Psoas muscle (tissue), 7 donors: ENCODE measurements at regions not wholly inside any gene's neighbourhood (a gene's known extent, or its start where the extent isn't known, plus 50 kb on each side); places are given as distances from the start of the nearest gene placed in this dataset.

Source experiments
- ATAC-seq, 4 donors: fragments of 200-7000 bp; cut with Tn5 transposase; one replicate each; pipeline ENCODE4 v1.9.1; 2020; ENCODE audit warnings: moderate library complexity in 3 of 4, mild to moderate bottlenecking in 2 of 4
- DNase-seq, 2 donors: peaks; one replicate each; pipeline ENCODE4 v3.0.0-alpha.2; 2020
- H3K27ac ChIP-seq: fragments of 200-600 bp; one replicate; pipeline ENCODE4 v1.8.0; 2022
- H3K27me3 ChIP-seq, 3 donors: fragments of 200-600 bp in 1 of 3; one replicate each; pipeline versions ENCODE4 v1.6.1 to v1.8.0; 2013 to 2022; ENCODE audit warnings: low read length in 2 of 3, mild to moderate bottlenecking in 2 of 3, moderate library complexity in 1 of 3; ENCODE audit not compliant: insufficient read depth in 3 of 3
- H3K36me3 ChIP-seq, 2 donors: fragments of 200-600 bp in 1 of 2; one replicate each; pipeline versions ENCODE4 v1.6.1 to v1.8.0; 2013 to 2022; ENCODE audit warnings: low read depth in 1 of 2, mild to moderate bottlenecking in 1 of 2, moderate library complexity in 1 of 2; ENCODE audit not compliant: insufficient read depth in 1 of 2
- H3K4me1 ChIP-seq: fragments of 200-600 bp; one replicate; pipeline ENCODE4 v1.8.0; 2022
- H3K4me3 ChIP-seq: fragments of 200-600 bp; one replicate; pipeline ENCODE4 v1.8.0; 2022; ENCODE audit warnings: mild to moderate bottlenecking
- H3K9me3 ChIP-seq: fragments of 200-600 bp; one replicate; pipeline ENCODE4 v1.8.0; 2022
- CTCF ChIP-seq: fragments of 200-600 bp; IDR thresholded peaks from one replicate; pipeline ENCODE4 v1.8.0; 2022; ENCODE audit warnings: antibody characterized with exemption
- WGBS, 3 donors: extraction: QIAGEN DNeasy Blood & Tissue Kit; methylation state at CpG; one replicate each; pipeline versions ENCODE4 v1.1.6 to v1.1.7; 2013; 5-methylcytosine and 5-hydroxymethylcytosine counted together
- intact Hi-C, 2 donors: fragments of 100-400 bp; cut with DNase I; formaldehyde crosslinking; loops; one replicate each; pipeline versions ENCODE4 v1.11.0 to v1.14.2; 2022
- donor health status: healthy with polysubstance abuse.
- donor health status: DM: no; HTN: no; CAD: no; lungs with moderate emphysema.
- donor health status: Bipolar disorder and iron deficiency.
- donor health status: healthy.
- donor health status: DM: yes; HTN: yes; CAD: no.
- donor health status: DM: no; HTN: no; CAD: no.
- donor health status: DM: yes; HTN: yes; CAD: no.

- Histone ChIP-seq H3K36me3 (no peaks in the 10 kb centered on the region), H3K27ac (no peak overlapping the region), H3K4me1 (no peaks in the 10 kb centered on the region), H3K9me3 (no peaks in the 10 kb centered on the region), H3K27me3 (peaks cover 0 to 2% (median 0%) of the 10 kb centered on the region in 3 donors), H3K4me3 (no peak overlapping the region)
- intact Hi-C loops: no loop called here
- 53 to 69% (median 67%) methylated on average over 8 of the region's 8 CpGs for WGBS, 3 donors
- DNase-seq: no peak
- ATAC-seq: no peak
- no peak for TF ChIP-seq CTCF
Observed at GRCh38 chr1:232183266-232183800, 446.6 kb downstream of the SIPA1L2 start.

DNA sequence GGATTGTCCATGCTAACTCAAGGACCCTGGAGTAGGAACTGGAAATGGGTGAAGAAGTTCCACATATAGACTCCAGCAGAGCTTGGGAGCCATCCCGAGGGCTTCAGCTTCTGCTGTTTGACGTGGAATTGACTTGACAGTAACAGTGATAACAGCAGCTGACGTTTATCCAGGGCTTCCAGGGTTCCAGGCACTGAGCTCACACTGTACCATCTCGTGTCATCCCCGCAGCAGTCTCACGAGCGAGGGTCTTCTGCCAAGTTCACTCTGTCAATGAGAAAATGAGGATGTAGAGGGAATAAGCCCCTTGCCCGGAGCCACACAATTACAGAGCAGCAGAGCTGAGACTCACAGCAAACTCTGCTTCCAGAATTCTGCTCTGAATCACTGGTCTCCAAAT lies 447.7 kb downstream of the SIPA1L2 start:
- H3K27me3 ChIP-seq: peaks cover 0 to 2% (median 0%) of the 10 kb centered on the region in 3 donors
- ATAC-seq (no peak), DNase-seq (no peak)
- no peaks in the 10 kb centered on the region for H3K4me1 ChIP-seq
- TF ChIP-seq CTCF: no peak
- intact Hi-C loops: no loop called here
- H3K36me3 ChIP-seq: no peaks in the 10 kb centered on the region
- H3K4me3 ChIP-seq: no peak overlapping the region
- WGBS, 3 donors: 81 to 85% (median 84%) methylated on average over 8 of the region's 8 CpGs
- no peak overlapping the region for H3K27ac ChIP-seq
- H3K9me3 ChIP-seq: no peaks in the 10 kb centered on the region

GRCh38 chr1:232180779-232181136 lies 449.2 kb downstream of the SIPA1L2 start:
- intact Hi-C loops: no loop called here
- ATAC-seq: no peak
- no peak for TF ChIP-seq CTCF
- H3K4me3 ChIP-seq: no peak overlapping the region
- no peaks in the 10 kb centered on the region for H3K4me1 ChIP-seq
- H3K9me3 ChIP-seq: no peaks in the 10 kb centered on the region
- H3K27me3 ChIP-seq: peaks cover 0 to 2% (median 0%) of the 10 kb centered on the region in 3 donors
- no peaks in the 10 kb centered on the region for H3K36me3 ChIP-seq
- no peak overlapping the region for H3K27ac ChIP-seq
- no peak for DNase-seq
- WGBS, 3 donors: 89 to 94% (median 94%) methylated on average over 3 of the region's 3 CpGs

- Histone ChIP-seq H3K27ac (no peak overlapping the region), H3K27me3 (peaks cover 0 to 2% (median 0%) of the 10 kb centered on the region in 3 donors), H3K36me3 (no peaks in the 10 kb centered on the region), H3K9me3 (no peaks in the 10 kb centered on the region), H3K4me3 (no peak overlapping the region), H3K4me1 (no peaks in the 10 kb centered on the region)
- no peak for TF ChIP-seq CTCF
- intact Hi-C loops: no loop called here
- whole genome bisulfite sequencing, 3 donors: 44 to 57% (median 48%) methylated on average over 10 of the region's 10 CpGs
- no peak for DNase-seq
- no peak for ATAC-seq
Observed at GRCh38 chr1:232179896-232180778, 449.8 kb downstream of the SIPA1L2 start.
